GM13976 (cell line): ENCODE measurements at regions not wholly inside any gene's neighbourhood (a gene's known extent, or its start where the extent isn't known, plus 50 kb on each side); places are given as distances from the start of the nearest gene placed in this dataset.

Source experiments
- DNase-seq: peaks from one replicate; pipeline ENCODE4 v3.0.0; 2012; ENCODE audit warnings: low spot score
- CTCF ChIP-seq: IDR thresholded peaks from 2 replicates; pipeline ENCODE4 v1.5.1; 2012; ENCODE audit warnings: borderline replicate concordance, mild to moderate bottlenecking; ENCODE audit not compliant: insufficient read depth; ENCODE audit errors: extremely low read depth, missing control alignments, control extremely low read depth
- in situ Hi-C: fragments of 300-500 bp; cut with MboI; formaldehyde crosslinking; loops from one replicate; pipeline ENCODE4 v1.12.0; 2022; ENCODE audit warnings: low sequenced_read_pairs, mixed read lengths, inconsistent platforms; ENCODE audit not compliant: unreplicated experiment

- TF ChIP-seq CTCF: no peak
- in situ Hi-C loops: no loop called here
- no peak for DNase-seq
Observed at GRCh38 chrY:7452246-7452645, 540.7 kb upstream of the AMELY start.

- no peak for DNase-seq
- in situ Hi-C loops: no loop called here
- no peak for TF ChIP-seq CTCF
Observed at GRCh38 chrY:7449860-7450259, 538.3 kb upstream of the AMELY start.

DNA sequence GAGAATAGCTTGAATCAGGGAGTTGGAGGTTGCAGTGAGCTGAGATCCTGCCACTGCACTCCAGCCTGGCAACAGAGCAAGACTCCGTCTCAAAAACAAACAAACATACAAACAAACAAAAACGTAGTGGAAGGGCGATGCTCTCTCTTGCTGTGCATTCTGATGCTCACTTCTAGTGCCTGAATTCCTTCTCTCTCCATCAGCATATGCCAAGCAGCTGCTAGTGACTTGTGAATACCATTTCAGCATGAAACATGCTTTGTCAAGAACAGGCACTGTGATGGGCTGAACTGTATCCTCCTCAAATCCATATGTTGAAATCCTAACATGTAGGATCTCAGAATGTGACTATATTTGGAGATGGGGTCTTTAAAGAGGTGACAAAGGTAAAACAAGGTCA, 537.1 kb upstream of the AMELY start:
- in situ Hi-C loops: no loop called here
- DNase-seq: no peak
- TF ChIP-seq CTCF: no peak

DNA sequence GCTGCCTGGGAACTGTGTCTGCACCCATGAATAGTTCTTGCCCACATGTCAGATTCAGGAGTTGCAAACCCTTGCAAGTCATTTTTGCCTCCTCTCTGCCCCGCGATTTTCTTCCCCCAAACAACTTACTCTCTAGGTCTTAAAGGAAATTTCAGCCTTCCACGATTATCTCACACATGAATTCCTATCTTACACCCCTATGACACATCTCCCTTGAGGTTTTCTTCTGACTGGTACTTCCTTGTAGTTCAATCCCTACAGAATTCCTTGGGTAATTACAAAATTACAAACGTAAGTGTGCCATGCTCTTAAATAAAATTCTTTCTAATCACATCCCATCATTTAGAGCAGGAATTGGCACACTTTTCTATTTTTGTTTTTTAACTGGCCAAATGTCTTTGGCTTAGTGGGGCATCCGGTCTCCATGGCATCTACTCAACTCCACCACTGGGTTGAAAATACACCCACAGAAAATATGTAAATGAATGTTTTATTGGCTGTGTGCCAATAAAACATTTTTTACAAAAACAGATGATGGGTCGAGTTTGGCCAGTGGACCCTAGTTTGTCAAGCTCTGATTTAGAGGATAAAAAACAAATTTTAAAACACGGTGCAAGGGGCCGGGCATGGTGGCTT, 536.4 kb upstream of the AMELY start:
- no peak for DNase-seq
- no peak for TF ChIP-seq CTCF
- in situ Hi-C loops: no loop called here

DNA sequence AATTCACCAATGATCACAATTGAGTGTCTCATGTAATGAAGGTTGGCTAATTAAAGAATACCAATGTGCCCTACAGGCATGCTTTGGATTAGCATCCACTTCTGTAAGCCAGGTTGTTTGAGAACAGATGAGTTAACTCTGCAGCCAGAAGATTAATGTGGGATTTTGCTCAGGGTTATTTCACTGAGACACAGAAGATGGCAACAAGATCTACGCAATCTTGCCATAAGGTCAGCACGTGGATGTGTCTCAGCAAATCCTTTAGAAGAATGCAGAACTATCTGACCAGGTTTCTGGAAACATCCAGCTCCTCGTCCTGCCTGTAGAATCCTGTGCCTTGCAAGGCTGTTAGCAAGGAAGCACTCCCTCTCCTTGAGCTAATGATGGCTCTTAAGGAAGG, 532.6 kb upstream of the AMELY start:
- in situ Hi-C loops: no loop called here
- TF ChIP-seq CTCF: no peak
- DNase-seq: no peak

DNA sequence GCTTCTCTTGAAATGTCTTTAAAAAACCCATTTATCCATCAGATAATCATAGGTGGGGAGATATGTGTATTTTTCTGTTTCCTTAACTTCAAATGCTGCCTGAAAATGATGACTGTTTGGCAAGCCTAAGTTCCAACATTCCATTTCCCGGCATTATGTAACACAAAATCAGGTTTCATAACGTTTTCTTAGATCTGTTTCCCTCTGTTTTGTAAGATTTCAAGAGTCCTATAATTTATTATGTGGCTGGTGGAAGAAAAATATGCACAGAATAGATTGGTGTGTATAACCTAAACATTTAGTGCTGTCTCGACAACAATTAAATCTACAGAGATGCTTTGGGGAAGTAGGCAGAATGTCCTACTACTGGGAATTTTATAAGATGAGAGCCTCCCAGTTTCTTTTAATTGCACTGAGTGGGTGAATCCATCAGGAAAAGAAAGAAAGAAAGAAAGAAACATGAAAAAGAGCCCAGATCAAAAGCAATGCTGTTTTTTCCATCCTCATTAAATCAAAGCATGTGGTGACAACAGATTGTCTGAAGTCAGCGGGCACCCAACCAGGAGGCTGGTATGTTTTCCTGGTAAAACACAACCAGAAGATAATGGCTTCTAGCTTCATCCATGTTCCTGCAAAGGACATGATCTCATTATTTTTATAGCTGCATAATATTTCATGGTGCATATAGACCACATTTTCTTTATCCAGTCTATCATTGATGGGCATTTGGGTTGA, 529.4 kb upstream of the AMELY start:
- TF ChIP-seq CTCF: no peak
- DNase-seq: no peak
- in situ Hi-C loops: no loop called here
